ENCODE measurements at regions not wholly inside any gene's neighbourhood (a gene's known extent, or its start where the extent isn't known, plus 50 kb on each side); places are given as distances from the start of the nearest gene placed in this dataset.
"Not testable (repeated sequence)": the region's sequence is repeated elsewhere in the genome, so short reads cannot be mapped to it uniquely, and the experiment has no call there.

DNA sequence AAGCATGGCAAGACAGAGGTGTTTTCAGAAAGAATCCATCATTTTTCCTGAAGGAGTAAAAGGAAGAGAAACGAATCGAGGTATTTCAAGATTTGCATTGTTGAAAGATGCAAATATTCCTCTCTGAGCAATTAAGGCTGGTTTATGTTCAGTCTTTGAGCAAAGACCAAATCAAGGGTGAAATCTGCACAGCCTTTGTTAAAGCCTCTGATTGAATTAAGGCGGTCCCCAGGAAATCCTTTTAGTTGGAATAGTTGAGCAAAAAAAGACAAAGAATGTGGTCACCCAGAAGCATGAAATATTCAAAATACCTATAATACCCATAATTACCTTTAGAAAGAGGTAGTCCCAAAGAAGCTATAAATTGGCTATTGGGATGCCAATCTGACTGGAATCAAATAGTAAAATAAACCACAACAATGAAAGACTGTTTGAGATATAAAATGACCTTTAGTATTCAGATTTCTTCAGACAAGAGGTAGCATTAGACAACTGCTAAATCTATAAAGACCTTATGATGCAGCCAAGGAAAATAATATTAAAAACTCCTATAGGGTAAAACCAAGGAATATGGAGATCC lies 1218.1 kb downstream of the ROBO2 start:
- no peak for DNase-seq (ENCODE audit: low spot score)

DNA sequence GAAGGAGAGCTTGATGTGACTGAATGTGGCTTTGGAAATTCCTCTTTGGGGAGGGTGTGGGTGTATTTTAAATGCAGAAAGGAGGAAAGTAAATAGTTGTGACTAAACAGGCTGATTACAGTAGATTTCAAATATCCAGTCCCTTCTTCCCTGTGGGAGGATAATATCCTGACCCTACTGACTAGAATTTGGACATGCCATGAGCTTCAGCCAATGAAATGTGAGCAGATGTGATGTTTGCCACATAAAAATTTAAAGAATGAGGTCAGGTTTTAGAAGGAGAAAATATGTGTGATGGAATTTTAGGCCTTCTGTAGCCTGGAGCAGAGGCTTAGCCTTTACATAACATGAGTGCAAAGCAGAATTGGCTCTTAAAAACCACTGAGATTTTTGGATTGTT lies 1218.9 kb downstream of the ROBO2 start:
- peak; percentile 75 for DNase-seq (ENCODE audit: low spot score)

DNA sequence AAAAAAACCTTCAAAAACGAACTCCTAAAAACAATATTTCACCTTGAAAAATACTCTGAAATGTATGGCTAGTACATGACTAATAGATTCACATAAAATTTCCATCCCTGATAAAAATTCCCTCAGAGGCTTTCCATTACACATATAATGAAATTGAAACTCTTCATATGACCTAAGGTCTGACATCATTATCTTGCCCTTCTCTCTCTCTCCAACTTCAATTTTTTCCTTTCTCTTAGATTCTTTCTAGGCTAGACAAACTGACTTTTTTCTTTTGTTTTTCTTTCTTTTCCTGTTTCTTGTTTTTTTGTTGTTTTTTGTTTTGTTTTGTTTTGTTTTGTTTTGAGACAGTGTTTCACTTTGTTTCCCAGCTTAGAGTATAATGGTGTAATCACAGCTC lies 1220.5 kb downstream of the ROBO2 start:
- DNase-seq (ENCODE audit: low spot score), result no peak

DNA sequence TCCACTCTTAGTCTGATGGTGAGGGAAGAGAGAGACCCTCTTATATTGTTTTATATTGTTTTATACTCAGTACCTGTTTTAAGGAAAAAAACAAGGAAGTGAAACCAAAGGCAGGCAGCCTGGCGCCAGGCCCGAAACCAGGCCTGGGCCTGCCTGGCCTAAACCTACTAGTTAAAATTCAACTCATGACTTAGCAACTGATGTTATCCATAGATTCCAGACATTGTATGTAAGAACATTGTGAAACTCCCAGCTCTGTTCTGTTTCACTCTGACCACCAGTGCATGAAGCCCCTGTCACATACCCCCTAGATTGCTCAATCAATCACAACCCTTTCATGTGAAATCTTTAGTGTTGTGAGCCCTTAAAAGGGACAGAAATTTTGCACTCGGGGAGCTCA lies 1226.7 kb downstream of the ROBO2 start:
- DNase-seq (ENCODE audit: low spot score), result not testable (repeated sequence)

DNA sequence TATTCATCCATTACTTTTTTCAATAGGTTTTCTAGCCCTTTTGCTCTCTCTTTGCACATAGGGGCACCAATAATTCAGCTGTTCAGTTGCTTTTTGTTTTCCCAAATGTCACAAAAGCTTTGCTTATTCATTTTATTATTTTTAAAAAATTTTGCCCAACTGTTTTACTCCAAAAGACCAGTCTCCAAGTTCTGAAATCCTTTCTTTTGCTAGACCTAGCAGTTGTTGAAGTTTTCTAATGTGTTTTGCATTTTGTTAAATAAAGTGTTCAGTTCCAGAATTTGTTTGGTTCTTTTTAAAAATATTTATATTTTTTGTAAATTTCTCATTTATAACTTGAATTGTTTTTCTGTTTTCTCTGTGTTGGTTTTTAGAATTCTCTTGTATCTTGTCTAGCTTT lies 1227.3 kb downstream of the ROBO2 start:
- no peak for DNase-seq (ENCODE audit: low spot score)

DNA sequence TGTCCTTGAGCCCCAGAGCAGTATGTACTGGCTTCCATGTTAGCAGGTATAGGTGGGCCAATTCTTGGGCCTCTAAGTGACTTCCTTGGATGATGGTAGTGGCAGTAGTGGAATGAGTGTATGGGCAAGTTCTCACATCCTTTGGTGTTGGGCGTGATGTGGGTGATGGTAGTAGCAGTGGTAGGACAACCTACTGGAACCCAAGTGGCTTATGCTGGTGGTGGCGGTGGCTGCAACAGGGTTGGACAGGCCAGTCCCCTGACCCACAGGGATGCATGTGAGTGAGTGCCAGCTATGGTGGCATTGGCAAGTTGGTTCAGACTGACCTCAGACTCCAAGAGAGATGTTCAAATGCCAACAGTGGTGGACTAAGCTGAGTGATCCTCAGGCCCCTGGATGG lies 1228.2 kb downstream of the ROBO2 start:
- DNase-seq (ENCODE audit: low spot score), result no peak

DNA sequence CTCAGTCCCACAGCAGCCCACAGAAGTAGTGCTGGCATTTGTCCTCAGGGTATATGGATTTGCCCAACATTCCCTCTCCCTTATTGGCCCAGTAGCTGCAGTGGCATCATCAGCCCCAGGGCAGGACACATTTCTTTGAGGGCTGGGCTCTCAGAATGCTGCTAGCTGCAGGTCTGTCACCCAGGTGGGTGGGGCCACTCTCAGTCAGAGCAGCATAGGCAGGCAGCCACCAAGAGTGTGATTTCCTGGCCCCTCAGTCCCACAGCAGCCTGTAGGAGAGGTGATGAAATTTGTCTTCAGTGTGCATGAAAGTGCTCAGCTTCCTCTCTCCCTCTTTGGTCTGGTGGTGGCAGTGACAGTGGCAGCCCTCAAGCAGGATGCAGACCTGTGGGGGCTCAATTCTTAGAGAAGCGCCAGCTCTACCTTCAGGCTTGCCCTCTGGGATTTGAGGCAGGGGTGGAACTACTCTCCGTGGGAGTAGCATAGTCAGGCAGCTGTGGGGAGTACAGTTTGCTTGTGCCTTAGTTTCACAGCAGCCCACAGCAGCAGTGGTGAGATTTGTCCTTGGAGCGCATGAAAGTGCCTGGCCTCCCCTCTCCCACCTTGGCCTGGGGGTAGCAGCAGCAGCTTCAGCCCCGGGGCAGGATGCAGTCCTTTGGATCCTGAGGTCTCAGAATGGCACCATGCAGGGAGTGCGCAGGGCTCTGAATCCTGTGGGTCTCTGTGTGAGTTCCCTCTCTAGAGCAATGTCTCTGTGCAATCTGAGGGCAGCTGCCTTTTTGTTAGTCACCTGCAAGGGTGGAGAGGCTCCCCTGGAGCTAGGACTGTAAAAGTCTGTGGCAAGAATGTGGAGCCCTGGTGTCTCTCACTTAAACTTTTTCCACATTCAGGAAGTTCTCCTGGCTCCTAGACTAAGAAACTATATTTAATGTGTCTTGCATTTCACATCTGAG lies 1229.1 kb downstream of the ROBO2 start:
- DNase-seq (ENCODE audit: low spot score), result peak; percentile 10

DNA sequence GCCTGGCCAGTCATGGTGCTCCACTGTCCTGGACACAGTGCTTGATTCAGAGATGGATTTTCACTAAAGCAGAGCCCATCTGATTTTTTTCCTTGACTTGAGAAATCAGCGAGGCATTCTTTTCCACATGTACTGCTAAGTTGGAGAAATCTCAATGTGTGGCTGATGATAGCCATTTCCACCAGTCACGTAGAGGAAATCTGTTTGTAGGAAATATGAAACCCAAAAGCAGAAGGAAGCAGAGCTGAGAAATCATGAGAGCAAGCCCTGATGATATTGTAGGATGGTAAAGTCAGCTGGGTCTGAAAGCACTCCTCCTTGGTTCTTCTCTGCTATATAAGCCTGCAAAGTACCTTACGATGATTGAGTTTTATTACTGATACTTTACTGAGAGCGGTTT lies 1233.4 kb downstream of the ROBO2 start:
- no peak for DNase-seq (ENCODE audit: low spot score)

DNA sequence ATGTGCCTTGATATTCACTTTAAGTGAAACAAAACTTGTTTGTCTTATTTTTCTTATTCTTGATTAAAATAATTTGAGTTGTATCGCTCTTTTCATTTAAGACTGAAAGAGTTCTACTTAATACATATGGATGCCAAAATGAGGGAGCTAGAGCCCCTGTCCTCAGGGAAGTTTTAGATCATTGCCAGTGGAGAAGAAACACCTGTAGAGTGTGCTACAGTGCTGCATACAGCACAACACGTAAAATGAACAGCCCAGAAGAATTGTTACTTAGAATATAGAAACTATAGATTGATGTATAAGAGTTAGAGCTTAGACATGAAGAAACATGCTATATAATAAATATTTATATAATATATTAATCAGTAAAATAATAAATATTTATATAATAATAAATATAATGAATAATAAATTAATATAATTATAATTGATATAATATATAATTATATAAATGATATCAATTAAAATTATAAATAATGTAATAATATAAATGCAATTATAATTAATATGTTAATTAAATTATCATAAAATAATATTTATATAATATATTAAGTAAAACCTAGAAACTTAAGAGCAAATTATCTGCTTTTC lies 1234.7 kb downstream of the ROBO2 start:
- DNase-seq (ENCODE audit: low spot score), result no peak

DNA sequence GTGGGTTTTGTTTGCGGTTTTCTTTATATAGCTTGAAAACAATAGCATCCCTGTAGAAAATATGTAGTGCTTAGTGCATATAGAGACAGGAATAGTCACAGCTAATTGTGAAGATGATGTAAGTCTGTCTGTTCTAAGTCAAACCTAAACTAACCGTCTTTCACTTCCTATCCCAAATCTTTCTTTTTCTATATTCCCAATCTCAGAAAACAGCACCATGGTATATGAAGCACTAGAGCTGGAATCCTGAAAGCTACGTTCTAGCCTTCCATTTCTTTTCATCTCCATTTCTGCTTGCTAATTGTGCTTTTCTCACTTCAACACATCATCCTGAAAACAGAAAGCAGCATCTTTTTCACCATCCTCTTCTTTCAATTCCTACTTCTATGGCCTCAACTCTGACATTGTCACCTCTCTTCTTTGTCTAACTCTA lies 1235.5 kb downstream of the ROBO2 start:
- DNase-seq (ENCODE audit: low spot score), result no peak

DNA sequence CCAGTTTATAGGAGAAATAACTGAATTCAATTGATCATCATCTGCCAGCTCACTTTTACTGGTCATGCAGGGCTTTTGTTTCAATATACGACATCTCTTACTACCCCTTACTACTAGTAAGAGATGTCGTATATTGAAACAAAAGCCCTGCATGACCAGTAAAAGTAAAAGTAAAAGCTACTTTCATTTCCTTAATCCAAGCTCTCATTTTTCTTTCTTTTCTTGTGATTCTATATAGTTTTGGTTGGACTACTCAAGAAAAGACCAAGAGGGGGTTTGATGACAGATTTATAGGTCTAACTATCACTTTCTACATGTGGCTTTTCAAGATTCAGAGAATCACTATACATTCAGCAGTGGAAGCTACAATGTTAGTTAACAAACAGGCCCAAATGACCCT lies 1237.3 kb downstream of the ROBO2 start:
- DNase-seq (ENCODE audit: low spot score), result no peak

DNA sequence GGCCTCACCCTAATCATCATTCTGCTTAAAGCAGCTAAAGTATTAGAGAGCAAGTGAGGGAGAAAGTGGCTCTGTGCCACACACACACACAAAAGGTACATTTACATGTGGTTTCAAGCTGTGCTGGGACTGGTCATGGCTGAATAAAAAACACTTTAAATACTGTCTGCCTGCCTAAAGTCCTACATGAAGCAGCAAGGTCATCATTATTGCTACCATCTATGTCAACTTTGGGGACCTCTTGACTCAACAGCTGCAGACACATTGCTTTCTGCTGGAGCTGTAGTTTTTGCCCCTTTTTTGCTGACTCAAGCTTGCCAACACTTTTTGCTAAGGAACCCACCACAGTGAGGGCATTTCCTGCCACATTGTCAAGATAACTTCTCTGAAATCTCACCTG lies 1237.9 kb downstream of the ROBO2 start:
- DNase-seq (ENCODE audit: low spot score), result no peak

DNA sequence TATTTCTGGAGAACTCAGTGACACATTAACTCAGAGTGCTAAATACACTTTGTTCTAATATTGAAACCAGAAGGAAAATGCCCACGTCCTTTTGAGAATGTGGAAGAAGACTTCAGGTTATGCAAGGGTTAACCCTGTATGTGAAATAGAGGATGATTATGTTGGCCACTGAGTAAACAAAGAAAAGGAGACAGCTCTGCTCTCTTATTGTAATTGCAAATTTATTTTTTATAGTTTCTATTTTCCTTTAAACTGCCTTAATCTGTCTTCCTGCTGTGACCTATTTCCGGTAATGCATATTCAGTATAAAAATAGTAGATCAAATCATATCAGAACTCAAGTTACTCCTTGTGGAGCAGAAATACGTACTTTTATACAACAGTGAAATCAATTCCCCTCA lies 1239.2 kb downstream of the ROBO2 start:
- no peak for DNase-seq (ENCODE audit: low spot score)

DNA sequence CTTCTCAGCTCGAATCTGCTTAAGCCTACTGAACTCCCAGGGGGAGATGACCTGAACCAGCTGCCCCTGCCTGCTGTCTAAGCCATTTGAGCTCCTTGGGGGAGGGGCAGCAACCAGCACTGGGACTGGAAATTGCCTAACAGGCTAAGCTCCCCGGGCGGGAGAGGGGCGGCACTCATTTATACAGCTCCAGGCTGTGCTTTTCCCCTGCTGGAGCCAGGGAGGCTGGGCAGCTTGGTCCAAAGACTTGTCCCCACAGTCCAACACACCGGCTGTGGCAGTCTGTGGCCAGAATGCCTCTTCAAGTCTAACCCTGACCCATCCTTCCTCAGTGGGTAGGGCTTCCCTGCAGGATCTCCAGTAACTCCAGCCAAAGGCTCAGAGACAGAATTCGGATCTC lies 1241.5 kb downstream of the ROBO2 start:
- no peak for DNase-seq (ENCODE audit: low spot score)

DNA sequence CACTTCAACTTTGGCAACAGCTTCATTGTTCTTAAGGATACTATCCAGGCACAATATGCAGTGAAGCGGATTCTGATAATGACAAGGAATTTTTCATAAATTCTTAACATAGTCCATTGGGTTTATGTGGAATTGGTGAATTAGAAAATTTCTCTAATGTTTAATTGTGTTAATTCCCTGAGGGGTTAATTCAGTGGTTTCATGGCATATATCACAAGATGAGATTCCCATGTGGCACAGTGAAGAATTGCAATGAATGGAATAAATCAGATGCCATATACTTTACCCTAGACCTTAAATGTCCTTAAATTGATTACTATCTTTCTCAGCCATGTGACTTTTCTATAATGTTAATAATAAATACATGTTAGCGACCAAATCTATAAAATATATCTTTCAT lies 1244.1 kb downstream of the ROBO2 start:
- no peak for DNase-seq (ENCODE audit: low spot score)

DNA sequence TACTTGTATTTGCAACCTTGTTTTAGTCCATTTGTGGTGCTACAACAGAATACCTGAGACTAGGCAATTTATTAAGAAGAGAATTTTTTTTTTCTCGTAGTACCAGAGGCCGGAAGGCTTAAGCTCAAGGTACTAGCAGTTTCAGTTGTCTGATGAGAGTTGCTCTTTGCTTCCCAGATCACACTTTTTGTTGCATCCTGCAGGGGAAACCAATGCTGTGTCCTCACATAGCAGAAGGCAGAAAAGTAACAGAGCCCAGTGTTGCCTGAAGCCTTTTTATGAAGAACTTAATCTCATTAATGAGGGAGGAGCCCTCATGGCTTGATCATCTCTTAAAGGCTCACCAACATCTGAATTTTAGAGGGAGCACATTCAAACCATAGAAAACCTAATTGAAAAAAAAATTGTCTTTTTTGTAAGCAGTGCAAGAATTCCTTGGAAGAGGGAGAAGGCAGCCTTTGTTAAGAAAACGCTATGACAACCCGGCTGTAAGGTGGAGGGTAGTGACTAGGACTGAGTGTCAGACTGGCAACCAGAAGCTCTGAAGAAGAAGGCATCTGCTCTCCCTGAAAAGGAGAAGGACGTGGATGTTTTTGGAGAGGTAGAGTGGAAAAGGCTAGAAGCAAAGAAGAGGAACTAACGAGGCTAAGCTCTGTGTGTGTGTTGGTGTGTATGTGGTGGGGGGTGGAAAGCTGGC lies 1245.3 kb downstream of the ROBO2 start:
- DNase-seq (ENCODE audit: low spot score), result no peak

DNA sequence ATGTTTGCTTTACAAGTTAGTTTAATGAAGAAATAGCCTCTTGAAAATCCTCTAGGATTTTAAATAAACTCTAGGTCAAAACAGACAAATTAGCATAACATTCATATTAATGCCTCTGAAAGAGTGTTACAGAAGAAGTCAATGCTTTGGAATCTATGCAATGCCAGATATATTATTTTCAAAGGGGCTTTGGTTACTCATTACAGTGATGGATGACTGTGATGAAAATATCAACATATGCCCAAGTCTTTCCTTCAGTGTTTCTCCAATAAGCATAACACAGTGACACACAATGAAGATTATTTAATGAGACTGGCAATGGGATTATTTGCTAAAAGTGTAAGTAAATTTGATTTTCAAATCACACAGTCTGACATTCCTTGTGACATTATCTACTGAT lies 1247.2 kb downstream of the ROBO2 start:
- no peak for DNase-seq (ENCODE audit: low spot score)

DNA sequence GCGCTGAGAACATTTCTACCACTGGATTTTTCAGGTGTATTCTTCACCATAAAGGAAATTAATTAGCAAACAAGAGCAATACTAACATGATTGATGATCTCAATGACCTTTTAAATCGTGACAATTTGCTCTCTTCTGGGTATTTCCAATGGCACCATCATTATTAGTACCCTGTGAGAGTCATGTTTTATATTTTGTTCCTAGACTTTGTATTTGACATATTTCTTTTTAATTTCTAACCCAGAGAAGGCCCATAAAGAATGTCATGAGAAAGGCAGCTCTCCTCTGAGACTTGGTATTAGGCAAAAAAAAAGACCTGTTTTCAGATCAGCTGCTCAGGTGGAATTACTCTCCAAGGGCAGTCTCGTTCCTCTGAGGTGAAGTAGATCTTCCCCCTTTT lies 1253.4 kb downstream of the ROBO2 start:
- no peak for DNase-seq (ENCODE audit: low spot score)

DNA sequence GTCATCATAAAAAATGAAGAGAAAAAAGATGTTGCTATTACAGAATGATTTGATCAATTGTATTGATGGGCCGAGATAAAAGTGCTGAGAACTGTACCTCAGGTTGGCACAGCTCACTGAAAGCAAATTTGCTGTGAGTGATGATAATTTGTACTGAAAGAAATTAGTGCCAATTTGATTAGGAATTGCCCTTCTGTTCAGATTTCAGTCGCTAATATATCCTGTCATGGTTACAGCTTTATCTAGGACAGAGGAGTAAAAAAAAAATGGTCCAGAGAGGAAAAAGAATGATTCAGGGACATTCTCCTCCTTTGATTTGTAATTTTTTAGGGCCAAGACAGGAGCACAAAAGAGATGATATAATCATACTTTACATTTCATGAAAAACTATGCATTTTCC lies 1264.2 kb downstream of the ROBO2 start:
- DNase-seq (ENCODE audit: low spot score), result no peak

DNA sequence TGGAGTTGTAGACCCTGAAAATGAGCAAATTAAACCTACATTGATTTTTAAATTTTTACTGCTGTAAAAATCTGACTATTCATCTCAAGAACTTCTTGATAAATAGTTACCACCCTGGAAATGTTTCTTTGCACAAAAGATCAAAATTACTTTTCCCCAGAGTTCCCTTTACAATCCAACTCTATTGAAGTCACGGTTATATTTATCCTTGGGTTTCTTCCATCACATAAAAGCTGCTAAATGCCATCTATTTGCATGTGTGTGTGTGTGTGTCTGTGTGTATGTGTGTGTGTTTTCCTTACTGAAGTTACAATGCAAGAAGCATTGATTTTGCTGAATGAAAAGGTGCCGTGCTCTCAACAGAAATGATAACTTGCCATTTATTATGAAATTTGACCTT lies 1273.0 kb downstream of the ROBO2 start:
- DNase-seq (ENCODE audit: low spot score), result no peak

DNA sequence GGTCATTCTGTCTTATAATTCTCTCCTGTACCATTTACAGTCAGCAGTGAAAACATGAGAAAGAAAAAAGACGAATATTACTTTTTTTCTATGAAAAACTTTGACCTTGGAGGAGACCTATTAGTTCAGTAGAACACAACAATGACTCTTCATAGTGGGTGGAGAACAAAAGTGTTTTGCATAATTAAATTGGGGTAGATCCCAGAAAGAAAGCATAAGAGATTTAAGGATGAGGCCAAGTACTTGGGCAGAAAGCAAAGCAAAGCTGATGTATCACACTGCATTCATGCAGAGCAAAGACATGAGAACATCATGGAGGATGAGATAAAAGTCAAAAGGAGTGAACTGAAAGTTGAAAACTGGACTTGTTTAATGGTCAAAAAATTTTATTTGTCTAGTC lies 1273.4 kb downstream of the ROBO2 start:
- DNase-seq (ENCODE audit: low spot score), result no peak

DNA sequence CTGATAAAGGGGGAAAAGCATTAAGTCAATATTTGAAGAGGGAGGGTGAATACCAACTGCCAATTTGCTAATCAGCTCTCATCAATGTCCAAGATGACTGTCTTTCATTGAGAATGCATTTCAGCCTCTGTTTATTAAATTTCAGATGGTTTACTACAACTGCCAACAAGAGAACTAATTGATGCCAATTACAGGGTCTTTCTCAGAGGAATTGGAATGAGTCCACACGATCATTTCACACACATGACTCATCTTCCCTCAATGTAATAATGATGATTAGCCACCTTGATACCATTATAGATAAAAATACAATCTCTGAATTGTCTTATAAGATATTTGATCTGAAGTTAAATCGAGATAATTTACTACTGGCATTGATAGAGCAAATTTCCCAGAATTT lies 1274.4 kb downstream of the ROBO2 start:
- DNase-seq (ENCODE audit: low spot score), result no peak

DNA sequence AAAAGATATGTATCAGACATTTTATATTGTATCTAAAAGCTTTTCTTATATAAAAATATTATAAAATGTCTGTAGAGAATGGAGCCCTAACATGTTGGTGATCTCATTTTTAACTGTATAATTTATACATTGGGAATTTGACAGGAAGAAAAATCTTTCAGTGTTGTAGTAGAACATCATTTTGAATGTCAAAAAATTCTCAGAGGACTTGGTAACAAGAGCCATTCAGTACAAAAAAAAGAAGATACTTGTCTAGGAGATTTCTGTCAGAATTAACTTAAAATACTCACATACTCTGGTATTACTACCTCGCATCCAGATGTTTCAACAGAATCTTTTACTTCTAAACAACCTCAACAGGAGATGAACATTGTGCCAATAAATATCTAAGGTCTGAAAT lies 1277.9 kb downstream of the ROBO2 start:
- DNase-seq (ENCODE audit: low spot score), result no peak
